PC-9 (cell line): ENCODE measurements at regions not wholly inside any gene's neighbourhood (a gene's known extent, or its start where the extent isn't known, plus 50 kb on each side); places are given as distances from the start of the nearest gene placed in this dataset.

Experiments
- BruUV-seq: library from RNA; stranded (reverse); fragments of 400-500 nt; replicated peaks from 2 replicates; lab custom pipeline; 2021; lab: Mats Ljungman, UMichigan
- CTCF ChIA-PET: fragments of 300-600 bp; sonication (Branson Sonifier 250); formaldehyde crosslinking; loops from one replicate; lab custom pipeline; 2022; ENCODE audit warnings: antibody characterized with exemption; lab: Charles Lee
- POLR2A ChIA-PET: fragments of 300-600 bp; sonication (Branson Sonifier 250); formaldehyde crosslinking; loops from one replicate; lab custom pipeline; 2022; ENCODE audit warnings: antibody characterized with exemption; ENCODE audit not compliant: unreplicated experiment; lab: Charles Lee
- DNase-seq, 2 experiments: peaks; one replicate each; pipeline versions ENCODE4 v3.0.0 to v3.0.0-alpha.2; 2015 to 2022; ENCODE audit warnings: mixed read lengths in 1 of 2
- H2AFZ ChIP-seq: fragments of 200-600 bp; sonication (generic); 2 replicates; pipeline ENCODE4 v1.8.1; 2017; ENCODE audit warnings: antibody characterized with exemption
- H3F3A ChIP-seq: fragments of 200-600 bp; sonication (generic); 2 replicates; pipeline ENCODE4 v1.8.1; 2017; ENCODE audit warnings: antibody characterized with exemption, mild to moderate bottlenecking, low read depth; ENCODE audit not compliant: insufficient read depth
- H3K27ac ChIP-seq: fragments of 200-600 bp; sonication (generic); 2 replicates; pipeline ENCODE4 v1.6.1; 2016; ENCODE audit warnings: mixed run types
- H3K27me3 ChIP-seq: fragments of 200-600 bp; sonication (generic); 2 replicates; pipeline ENCODE4 v1.6.1; 2016; ENCODE audit warnings: low read depth, mixed run types; ENCODE audit not compliant: insufficient read depth
- H3K36me3 ChIP-seq: fragments of 200-600 bp; sonication (generic); 2 replicates; pipeline ENCODE4 v1.6.1; 2016; ENCODE audit warnings: low read depth, mixed run types
- H3K4me1 ChIP-seq: fragments of 200-600 bp; sonication (generic); replicated peaks from 2 replicates; pipeline ENCODE4 v1.6.1; 2016; ENCODE audit warnings: mixed run types; ENCODE audit not compliant: insufficient read depth
- H3K4me2 ChIP-seq: fragments of 200-600 bp; sonication (generic); 2 replicates; pipeline ENCODE4 v1.6.1; 2017; ENCODE audit warnings: mixed run types
- H3K4me3 ChIP-seq: fragments of 200-600 bp; sonication (generic); 2 replicates; pipeline ENCODE4 v1.6.1; 2016; ENCODE audit warnings: mixed run types
- H3K79me2 ChIP-seq: fragments of 200-600 bp; sonication (generic); 2 replicates; pipeline ENCODE4 v1.6.1; 2017; ENCODE audit warnings: low read depth, mixed run types
- H3K9me2 ChIP-seq: fragments of 200-600 bp; sonication (generic); 2 replicates; pipeline ENCODE4 v1.8.1; 2017; ENCODE audit warnings: mild to moderate bottlenecking; ENCODE audit not compliant: insufficient read depth
- H3K9me3 ChIP-seq: fragments of 200-600 bp; sonication (generic); 2 replicates; pipeline ENCODE4 v1.8.1; 2016; ENCODE audit warnings: low read depth; ENCODE audit not compliant: insufficient read depth
- H4K20me1 ChIP-seq: fragments of 200-600 bp; sonication (generic); 2 replicates; pipeline ENCODE4 v1.8.1; 2017; ENCODE audit not compliant: insufficient read depth
- CTCF ChIP-seq: fragments of 200-600 bp; sonication (generic); conservative IDR thresholded peaks from 2 replicates; pipeline ENCODE4 v1.6.1; 2017; ENCODE audit warnings: mixed run types, antibody characterized with exemption, mild to moderate bottlenecking, moderate library complexity
- EZH2 ChIP-seq: fragments of 200-600 bp; sonication (generic); IDR thresholded peaks from 2 replicates; pipeline ENCODE4 v1.8.0; 2017; ENCODE audit warnings: antibody characterized with exemption, low read depth
- intact Hi-C: fragments of 100-400 bp; cut with micrococcal nuclease; formaldehyde crosslinking; loops from one replicate; pipeline ENCODE4 v1.10.0; 2022; ENCODE audit not compliant: unreplicated experiment

- intact Hi-C loops = no loop called here
- no TSS peak for BruUV-seq
Observed at GRCh38 chr16:73371584-73372319, 323.8 kb upstream of the ZFHX3 start.

GRCh38 chr16:73369851-73370250 is 321.9 kb upstream of the ZFHX3 start:
- BruUV-seq = no TSS peak
- POLR2A ChIA-PET = no interaction called here
- H3K27me3 ChIP-seq = peaks cover 77% of the 10 kb centered on the region

More at GRCh38 chr16:73371584-73372319, 323.8 kb upstream of the ZFHX3 start:
- TF ChIP-seq CTCF (no peak), EZH2 (no peak)
- Histone ChIP-seq H3K9me3 (no peaks in the 10 kb centered on the region), H3K79me2 (no peaks in the 10 kb centered on the region), H2AFZ (no peak overlapping the region), H3K36me3 (no peaks in the 10 kb centered on the region), H3F3A (no peaks in the 10 kb centered on the region), H3K4me2 (no peak overlapping the region), H3K27me3 (peaks cover 79% of the 10 kb centered on the region), H4K20me1 (no peaks in the 10 kb centered on the region), H3K27ac (no peak overlapping the region), H3K9me2 (no peaks in the 10 kb centered on the region; the same call in 1 of the 2 replicates), H3K4me3 (no peak overlapping the region), H3K4me1 (no peaks in the 10 kb centered on the region)
- DNase-seq = no peak
- POLR2A ChIA-PET = no interaction called here
- CTCF ChIA-PET = no interaction called here

GRCh38 chr16:73368715-73369114 is 320.8 kb upstream of the ZFHX3 start:
- BruUV-seq = no TSS peak
- ChIA-PET CTCF (no interaction called here), POLR2A (no interaction called here)
- H3K27me3 ChIP-seq = peaks cover 73% of the 10 kb centered on the region
- no peak for DNase-seq
- no peak overlapping the region for H3K4me3 ChIP-seq
- no peak overlapping the region for H2AFZ ChIP-seq
- H3K27ac ChIP-seq = no peak overlapping the region
- H3K9me2 ChIP-seq = no peaks in the 10 kb centered on the region; the same call in 1 of the 2 replicates
- no peaks in the 10 kb centered on the region for H3F3A ChIP-seq
- H3K79me2 ChIP-seq = no peaks in the 10 kb centered on the region
- intact Hi-C loops = no loop called here
- no peaks in the 10 kb centered on the region for H4K20me1 ChIP-seq
- no peaks in the 10 kb centered on the region for H3K4me1 ChIP-seq
- no peaks in the 10 kb centered on the region for H3K9me3 ChIP-seq
- TF ChIP-seq EZH2 (no peak), CTCF (no peak)
- H3K36me3 ChIP-seq = no peaks in the 10 kb centered on the region
- no peak overlapping the region for H3K4me2 ChIP-seq

More at GRCh38 chr16:73369851-73370250, 321.9 kb upstream of the ZFHX3 start:
- Histone ChIP-seq H3K79me2 (no peaks in the 10 kb centered on the region), H2AFZ (no peak overlapping the region), H3K9me3 (no peaks in the 10 kb centered on the region), H3F3A (no peaks in the 10 kb centered on the region), H3K4me2 (no peak overlapping the region), H3K9me2 (no peaks in the 10 kb centered on the region; the same call in 1 of the 2 replicates), H3K36me3 (no peaks in the 10 kb centered on the region), H4K20me1 (no peaks in the 10 kb centered on the region), H3K4me1 (no peaks in the 10 kb centered on the region), H3K27ac (no peak overlapping the region), H3K4me3 (no peak overlapping the region)
- CTCF ChIA-PET = no interaction called here
- TF ChIP-seq CTCF (no peak), EZH2 (no peak)
- intact Hi-C loops = no loop called here
- DNase-seq = no peak
